SK-N-SH (cell line): ENCODE measurements at regions not wholly inside any gene's neighbourhood (a gene's known extent, or its start where the extent isn't known, plus 50 kb on each side); places are given as distances from the start of the nearest gene placed in this dataset.

Experiments used
- CTCF ChIA-PET: fragments of 300-600, 350-600 bp; formaldehyde crosslinking; extraction: SDS; loops from one replicate; lab custom pipeline; 2021; lab: Yijun Ruan, JAX
- POLR2A ChIA-PET: fragments of 350-600 bp; sonication (Branson Sonifier 250); formaldehyde crosslinking; extraction: SDS; loops from one replicate; lab custom pipeline; 2020; ENCODE audit warnings: antibody characterized with exemption, inconsistent platforms; lab: Yijun Ruan, JAX
- DNase-seq: peaks from one replicate; pipeline ENCODE4 v3.0.0; 2012
- H2AFZ ChIP-seq: fragments of 200-600 bp; sonication (generic); 2 replicates; pipeline ENCODE4 v1.8.1; 2016; ENCODE audit warnings: antibody characterized with exemption, mild to moderate bottlenecking, low read depth
- H3F3A ChIP-seq: fragments of 200-600 bp; sonication (generic); replicated peaks from 2 replicates; pipeline ENCODE3; 2016; ENCODE audit warnings: antibody characterized with exemption, mild to moderate bottlenecking; ENCODE audit not compliant: insufficient read depth
- H3K27ac ChIP-seq, 2 experiments: fragments of 200-500 bp in 1 of 2; fragments of 200-600 bp in 1 of 2; sonication (Bioruptor generic) in 1 of 2; sonication (generic), shearing (Covaris generic) in 1 of 2; 2 replicates each; pipeline versions ENCODE4 v1.5.1 to v1.6.1; 2014 to 2016; ENCODE audit warnings: low read depth in 2 of 2, inconsistent platforms in 1 of 2, low read length in 1 of 2, mild to moderate bottlenecking in 1 of 2, mixed read lengths in 1 of 2
- H3K27me3 ChIP-seq: fragments of 200-600 bp; sonication (generic), shearing (Covaris generic); 2 replicates; pipeline ENCODE4 v1.6.1; 2016; ENCODE audit warnings: mixed run types; ENCODE audit not compliant: insufficient read depth
- H3K36me3 ChIP-seq, 2 experiments: fragments of 200-500 bp in 1 of 2; fragments of 200-600 bp in 1 of 2; sonication (Bioruptor generic) in 1 of 2; sonication (generic) in 1 of 2; replicated peaks in 1 of 2; 2 replicates each; pipeline versions ENCODE3 to v1.5.1; 2014 to 2016; ENCODE audit warnings: low read length in 1 of 2, mild to moderate bottlenecking in 1 of 2; ENCODE audit not compliant: insufficient read depth in 2 of 2, control insufficient read depth in 1 of 2
- H3K4me1 ChIP-seq, 2 experiments: fragments of 200-500 bp in 1 of 2; fragments of 200-600 bp in 1 of 2; sonication (Bioruptor generic) in 1 of 2; sonication (generic), shearing (Covaris generic) in 1 of 2; 2 replicates each; pipeline versions ENCODE4 v1.5.1 to v1.6.1; 2014 to 2016; ENCODE audit warnings: low read depth in 1 of 2, low read length in 1 of 2, mixed run types in 1 of 2; ENCODE audit not compliant: insufficient read depth in 2 of 2, control insufficient read depth in 1 of 2
- H3K4me2 ChIP-seq: fragments of 200-600 bp; sonication (generic), shearing (Covaris generic); 2 replicates; pipeline ENCODE4 v1.6.1; 2017; ENCODE audit warnings: mixed run types
- H3K4me3 ChIP-seq, 2 experiments: fragments of 200-500 bp in 1 of 2; fragments of 200-600 bp in 1 of 2; sonication (Bioruptor generic) in 1 of 2; sonication (generic), shearing (Covaris generic) in 1 of 2; 2 replicates each; pipeline versions ENCODE4 v1.5.1 to v1.8.1; 2014 to 2016; ENCODE audit warnings: low read depth in 2 of 2, inconsistent platforms in 1 of 2, low read length in 1 of 2, mild to moderate bottlenecking in 1 of 2, mixed read lengths in 1 of 2, moderate library complexity in 1 of 2
- H3K79me2 ChIP-seq: fragments of 200-600 bp; sonication (generic); 2 replicates; pipeline ENCODE4 v1.8.1; 2017; ENCODE audit warnings: mild to moderate bottlenecking; ENCODE audit not compliant: insufficient read depth
- H3K9ac ChIP-seq: fragments of 200-600 bp; sonication (generic); 2 replicates; pipeline ENCODE4 v1.6.1; 2017; ENCODE audit warnings: mixed run types
- H3K9me2 ChIP-seq: fragments of 200-600 bp; sonication (generic); 2 replicates; pipeline ENCODE4 v1.6.1; 2017; ENCODE audit warnings: mixed run types
- H3K9me3 ChIP-seq: fragments of 200-600 bp; sonication (generic); 2 replicates; pipeline ENCODE4 v1.6.1; 2017; ENCODE audit warnings: mixed run types, mild to moderate bottlenecking, moderate library complexity
- H4K20me1 ChIP-seq: fragments of 200-600 bp; sonication (generic); 2 replicates; pipeline ENCODE4 v1.6.1; 2017; ENCODE audit warnings: mild to moderate bottlenecking, mixed run types; ENCODE audit not compliant: insufficient read depth
- CHD2 ChIP-seq: fragments of 150-350 bp; IDR thresholded peaks from 2 replicates; pipeline ENCODE4 v1.6.1; 2018; ENCODE audit warnings: low read length; ENCODE audit not compliant: partially characterized antibody
- CTCF ChIP-seq: fragments of 200-600 bp; sonication (generic); IDR thresholded peaks from 2 replicates; pipeline ENCODE4 v1.6.1; 2017; ENCODE audit warnings: antibody characterized with exemption, mild to moderate bottlenecking, moderate library complexity
- ELF1 ChIP-seq: IDR thresholded peaks from 2 replicates; pipeline ENCODE4 v1.4.0; 2012
- FOXJ3 ChIP-seq: sonication (generic); formaldehyde crosslinking; IDR thresholded peaks from 2 replicates; pipeline ENCODE4 v1.5.1; 2020; ENCODE audit warnings: mild to moderate bottlenecking, missing genetic modification reagents
- IRF3 ChIP-seq: fragments of 150-350 bp; IDR thresholded peaks from 2 replicates; pipeline ENCODE4 v1.6.1; 2016; ENCODE audit warnings: mild to moderate bottlenecking, low read depth, low read length
- JUND ChIP-seq: IDR thresholded peaks from 2 replicates; pipeline ENCODE4 v1.4.0; 2012
- MAX ChIP-seq: IDR thresholded peaks from 2 replicates; pipeline ENCODE4 v1.4.0; 2012; ENCODE audit warnings: low read depth
- MEF2A ChIP-seq: IDR thresholded peaks from 2 replicates; pipeline ENCODE4 v1.4.0; 2012; ENCODE audit warnings: low read depth, borderline replicate concordance
- NRF1 ChIP-seq: IDR thresholded peaks from 2 replicates; pipeline ENCODE4 v1.6.1; 2012; ENCODE audit warnings: low read depth, mild to moderate bottlenecking, low read length
- PBX3 ChIP-seq: IDR thresholded peaks from 2 replicates; pipeline ENCODE4; 2012
- RAD21 ChIP-seq: IDR thresholded peaks from 2 replicates; pipeline ENCODE4 v1.6.1; 2012; ENCODE audit warnings: mild to moderate bottlenecking, low read length
- RCOR1 ChIP-seq: fragments of 150-350 bp; IDR thresholded peaks from 2 replicates; pipeline ENCODE4 v1.6.1; 2017; ENCODE audit warnings: antibody characterized with exemption, low read length
- RFX5 ChIP-seq: IDR thresholded peaks from 2 replicates; pipeline ENCODE4 v1.6.1; 2012; ENCODE audit warnings: mild to moderate bottlenecking, improper control_type of control experiment, low read length
- RXRA ChIP-seq: IDR thresholded peaks from 2 replicates; pipeline ENCODE4 v1.4.0; 2012; ENCODE audit warnings: low read depth, mild to moderate bottlenecking, borderline replicate concordance
- SMC3 ChIP-seq: IDR thresholded peaks from 2 replicates; pipeline ENCODE4 v1.6.1; 2012; ENCODE audit warnings: low read depth, low read length, improper control_type of control experiment
- TAF1 ChIP-seq: IDR thresholded peaks from 2 replicates; pipeline ENCODE4 v1.6.1; 2012; ENCODE audit warnings: low read depth, mild to moderate bottlenecking, low read length, moderate library complexity, borderline replicate concordance
- TCF12 ChIP-seq: IDR thresholded peaks from 2 replicates; pipeline ENCODE4 v1.4.0; 2012
- YY1 ChIP-seq: IDR thresholded peaks from 2 replicates; pipeline ENCODE4 v1.4.0; 2012; ENCODE audit warnings: low read depth, mild to moderate bottlenecking
- ZBTB33 ChIP-seq: IDR thresholded peaks from 2 replicates; pipeline ENCODE4 v1.4.0; 2012; ENCODE audit warnings: low read depth, borderline replicate concordance
- WGBS: methylation state at CpG from one replicate; pipeline ENCODE4 v1.1.6; 2017; ENCODE audit warnings: low lambda C conversion rate; 5-methylcytosine and 5-hydroxymethylcytosine counted together

- H3K27me3 ChIP-seq, result no peaks in the 10 kb centered on the region
- H3K79me2 ChIP-seq, result no peaks in the 10 kb centered on the region
- no peaks in the 10 kb centered on the region for H3K9me2 ChIP-seq
- H3F3A ChIP-seq, result no peaks in the 10 kb centered on the region
- WGBS, result 17% methylated on average over 3 of the region's 3 CpGs
- ChIA-PET POLR2A (no interaction called here), CTCF (no interaction called here)
- no peak overlapping the region for H3K9ac ChIP-seq
- DNase-seq, result no peak
- TF ChIP-seq MEF2A, result no peak
- TF ChIP-seq TAF1, result no peak
- no peak for TF ChIP-seq CHD2
- TF ChIP-seq ZBTB33, result no peak
- TF ChIP-seq RXRA, result no peak
- TF ChIP-seq CTCF, result no peak
- TF ChIP-seq SMC3, result no peak
- TF ChIP-seq MAX, result no peak
- no peak for TF ChIP-seq IRF3
- TF ChIP-seq RFX5, result no peak
- no peak for TF ChIP-seq TCF12
- no peak for TF ChIP-seq NRF1
- no peak for TF ChIP-seq ELF1
- TF ChIP-seq PBX3, result no peak
- no peak for TF ChIP-seq JUND
- no peak for TF ChIP-seq FOXJ3 (CRISPR knock-in tag)
- no peak for TF ChIP-seq YY1
- TF ChIP-seq RAD21, result no peak
- TF ChIP-seq RCOR1, result no peak
- no peaks in the 10 kb centered on the region for H4K20me1 ChIP-seq
- no peak overlapping the region for H3K4me3 ChIP-seq
- H3K4me2 ChIP-seq, result no peak overlapping the region
- H3K9me3 ChIP-seq, result no peaks in the 10 kb centered on the region
- H3K36me3 ChIP-seq, result no peaks in the 10 kb centered on the region
- H3K4me1 ChIP-seq, result no peaks in the 10 kb centered on the region; a peak in 1 of 4 replicates
- H2AFZ ChIP-seq, result no peak overlapping the region
- H3K27ac ChIP-seq, result no peak overlapping the region
These were observed 177.1 kb upstream of the FRG1 start for GRCh38 chr4:189763583-189763982.
